ENCODE measurements at regions not wholly inside any gene's neighbourhood (a gene's known extent, or its start where the extent isn't known, plus 50 kb on each side); places are given as distances from the start of the nearest gene placed in this dataset.

GRCh38 chr9:121568343-121569265 lies 69.0 kb upstream of the GGTA1 start:
- Histone ChIP-seq H3K23me2 (ENCODE audit: low read depth, low read length) (no peaks in the 10 kb centered on the region), H3K27me3 (replicated peaks in 1 of 4; ENCODE audit: control insufficient read depth in 3 of 4, extremely low read depth in 1 of 4, insufficient read depth in 3 of 4, low read length in 3 of 4) (no peaks in the 10 kb centered on the region), H2BK12ac (ENCODE audit: low read depth, low read length) (no peak overlapping the region), H3K9ac (replicated peaks in 1 of 4; ENCODE audit: extremely low read depth in 1 of 4, low read depth in 3 of 4, low read length in 3 of 4) (no peak overlapping the region), H3K4me2 (ENCODE audit: insufficient read depth in 1 of 2, low read depth in 2 of 2, low read length in 2 of 2) (no peak overlapping the region), H3K23ac (ENCODE audit: insufficient read length) (no peak overlapping the region), H3K56ac (replicated peaks; ENCODE audit: insufficient read length, low read depth, low read length) (no peak overlapping the region), H3K4me1 (replicated peaks in 1 of 4; ENCODE audit: control insufficient read depth in 3 of 4, insufficient read depth in 4 of 4, low read length in 3 of 4) (peaks cover 0 to 10% (median 0%) of the 10 kb centered on the region in 4 experiments; a peak in 2 of 7 replicates), H4K5ac (ENCODE audit: insufficient read length, low read depth, low read length) (no peak overlapping the region), H4K8ac (ENCODE audit: extremely low read depth, insufficient read depth, low read length) (no peak overlapping the region), H3K4ac (replicated peaks; ENCODE audit: insufficient read length, low read depth, low read length) (no peak overlapping the region), H3K79me2 (ENCODE audit: control insufficient read depth in 1 of 2, insufficient read depth in 2 of 2, low read length in 2 of 2) (no peaks in the 10 kb centered on the region), H3K14ac (ENCODE audit: insufficient read length) (no peak overlapping the region), H3K27ac (ENCODE audit: low read depth, low read length) (no peak overlapping the region), H2BK120ac (replicated peaks; ENCODE audit: low read depth, low read length) (no peak overlapping the region), H3K18ac (ENCODE audit: extremely low read depth, low read length) (no peak overlapping the region; the same call in 1 of the 2 replicates), H3K9me3 (ENCODE audit: insufficient read depth in 2 of 2, low read depth in 1 of 2, low read length in 1 of 2) (no peaks in the 10 kb centered on the region), H2AFZ (ENCODE audit: low read length) (no peak overlapping the region), H4K91ac (replicated peaks; ENCODE audit: insufficient read length, low read length) (no peak overlapping the region), H3K4me3 (ENCODE audit: extremely low read depth in 1 of 4, insufficient read depth in 2 of 4, low read depth in 3 of 4, low read length in 4 of 4) (no peak overlapping the region), H3K79me1 (ENCODE audit: low read depth, low read length) (no peaks in the 10 kb centered on the region), H3K36me3 (ENCODE audit: control insufficient read depth in 2 of 4, insufficient read depth in 4 of 4, low read length in 3 of 4) (no peaks in the 10 kb centered on the region), H2BK15ac (ENCODE audit: low read length) (no peak overlapping the region), H2BK20ac (ENCODE audit: low read length) (no peak overlapping the region), H4K20me1 (replicated peaks in 1 of 2; ENCODE audit: control insufficient read depth in 1 of 2, insufficient read depth in 2 of 2, low read length in 2 of 2) (no peaks in the 10 kb centered on the region), H2BK5ac (ENCODE audit: low read depth, low read length) (no peak overlapping the region), H2AK5ac (ENCODE audit: low read depth, low read length) (no peak overlapping the region)
- no peak for DNase-seq (ENCODE audit: low read depth in 1 of 2, low spot score in 2 of 2)
- FAIRE-seq = no peak
- POLR2A ChIA-PET (ENCODE audit: partially characterized antibody) = interaction anchor here (0.7 to 1.3 kb wide), 2 partner anchors 11 to 14 kb away, joined by 3 read pairs; no protein-coding TSS in a partner anchor
- WGBS, 2 experiments (ENCODE audit: extremely low coverage in 1 of 2, insufficient coverage in 1 of 2, insufficient read length in 1 of 2, insufficient replicate concordance in 2 of 2, low coverage in 1 of 2, low lambda C conversion rate in 2 of 2, missing lambda C conversion rate in 1 of 2) = 87% methylated on average over 9 of the region's 9 CpGs; no CpG with 5 or more reads in 1 of the 2 experiments
- CTCF ChIA-PET (ENCODE audit: partially characterized antibody) = interaction anchor here (0.9 to 3.0 kb wide), 11 partner anchors 11 to 313 kb away, joined by 3 to 15 read pairs (median 5); no protein-coding TSS in a partner anchor
- TF ChIP-seq TBP (IDR thresholded peaks at IDR 0.05; ENCODE audit: low read depth, low read length) = no peak
- no peak for TF ChIP-seq POLR2A (IDR thresholded peaks at IDR 0.05; ENCODE audit: control extremely low read depth in 1 of 2, low read depth in 2 of 2, low read length in 2 of 2)
- TF ChIP-seq SP2 (IDR thresholded peaks at IDR 0.05; ENCODE audit: low read length) = no peak
- no peak for TF ChIP-seq CHD2 (IDR thresholded peaks at IDR 0.05; ENCODE audit: low read length)
- TF ChIP-seq ATF3 (IDR thresholded peaks at IDR 0.05; ENCODE audit: insufficient read depth, low read depth, low read length) = no peak
- TF ChIP-seq GTF2F1 (IDR thresholded peaks at IDR 0.05; ENCODE audit: borderline replicate concordance, low read depth, low read length) = no peak
- TF ChIP-seq KDM5A (IDR thresholded peaks at IDR 0.05; ENCODE audit: low read length) = no peak
